Testis (tissue), 2 donors: ENCODE measurements at regions not wholly inside any gene's neighbourhood (a gene's known extent, or its start where the extent isn't known, plus 50 kb on each side); places are given as distances from the start of the nearest gene placed in this dataset.

ENCODE experiments used
- POLR2A ChIP-seq: fragments of 450-650 bp; IDR thresholded peaks from one replicate; pipeline ENCODE4 v1.6.1; 2017; ENCODE audit warnings: antibody characterized with exemption, mild to moderate bottlenecking, moderate library complexity
- TF ChIP-seq, protein P1 (sequence below), 3 experiments: fragments of 450-650 bp in 2 of 3; fragments of 200-600 bp in 1 of 3; sonication (generic) in 1 of 3; IDR thresholded peaks; one replicate each; pipeline ENCODE4 v1.5.1; 2016 to 2019; ENCODE audit warnings: antibody characterized with exemption in 3 of 3, mild to moderate bottlenecking in 2 of 3, moderate library complexity in 1 of 3

DNA sequence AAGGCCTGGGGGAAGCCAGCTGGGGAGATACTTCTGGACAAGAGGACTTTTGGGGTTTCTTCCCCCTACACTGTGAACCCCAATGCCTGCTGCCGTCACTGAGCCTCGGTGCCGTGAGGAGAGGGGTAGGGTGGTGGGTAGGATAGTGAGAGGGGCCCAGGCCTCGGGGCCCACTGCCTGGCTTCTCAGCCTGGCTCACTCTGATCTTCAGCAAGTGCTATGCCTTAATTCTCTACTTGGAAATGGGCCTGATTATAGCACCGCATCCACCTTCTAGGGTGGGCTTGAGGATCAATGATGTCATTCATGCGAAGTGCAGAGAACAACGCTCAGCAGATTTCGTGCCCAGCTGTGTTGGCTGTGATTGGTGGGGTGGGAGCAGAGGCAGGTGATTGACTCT lies 76.7 kb upstream of the NECTIN1 start:
- TF ChIP-seq, protein P1, sequence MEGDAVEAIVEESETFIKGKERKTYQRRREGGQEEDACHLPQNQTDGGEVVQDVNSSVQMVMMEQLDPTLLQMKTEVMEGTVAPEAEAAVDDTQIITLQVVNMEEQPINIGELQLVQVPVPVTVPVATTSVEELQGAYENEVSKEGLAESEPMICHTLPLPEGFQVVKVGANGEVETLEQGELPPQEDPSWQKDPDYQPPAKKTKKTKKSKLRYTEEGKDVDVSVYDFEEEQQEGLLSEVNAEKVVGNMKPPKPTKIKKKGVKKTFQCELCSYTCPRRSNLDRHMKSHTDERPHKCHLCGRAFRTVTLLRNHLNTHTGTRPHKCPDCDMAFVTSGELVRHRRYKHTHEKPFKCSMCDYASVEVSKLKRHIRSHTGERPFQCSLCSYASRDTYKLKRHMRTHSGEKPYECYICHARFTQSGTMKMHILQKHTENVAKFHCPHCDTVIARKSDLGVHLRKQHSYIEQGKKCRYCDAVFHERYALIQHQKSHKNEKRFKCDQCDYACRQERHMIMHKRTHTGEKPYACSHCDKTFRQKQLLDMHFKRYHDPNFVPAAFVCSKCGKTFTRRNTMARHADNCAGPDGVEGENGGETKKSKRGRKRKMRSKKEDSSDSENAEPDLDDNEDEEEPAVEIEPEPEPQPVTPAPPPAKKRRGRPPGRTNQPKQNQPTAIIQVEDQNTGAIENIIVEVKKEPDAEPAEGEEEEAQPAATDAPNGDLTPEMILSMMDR (IDR thresholded peaks at IDR 0.05) = no peak
- TF ChIP-seq POLR2A = no peak
